GM18508 (cell line): ENCODE measurements at regions not wholly inside any gene's neighbourhood (a gene's known extent, or its start where the extent isn't known, plus 50 kb on each side); places are given as distances from the start of the nearest gene placed in this dataset.

Source experiments
- ATAC-seq: cut with Tn5 transposase; IDR thresholded peaks from one replicate; pipeline ENCODE4 v1.9.1; 2021; ENCODE audit warnings: moderate number of reproducible peaks; ENCODE audit not compliant: insufficient read depth, unreplicated experiment

DNA sequence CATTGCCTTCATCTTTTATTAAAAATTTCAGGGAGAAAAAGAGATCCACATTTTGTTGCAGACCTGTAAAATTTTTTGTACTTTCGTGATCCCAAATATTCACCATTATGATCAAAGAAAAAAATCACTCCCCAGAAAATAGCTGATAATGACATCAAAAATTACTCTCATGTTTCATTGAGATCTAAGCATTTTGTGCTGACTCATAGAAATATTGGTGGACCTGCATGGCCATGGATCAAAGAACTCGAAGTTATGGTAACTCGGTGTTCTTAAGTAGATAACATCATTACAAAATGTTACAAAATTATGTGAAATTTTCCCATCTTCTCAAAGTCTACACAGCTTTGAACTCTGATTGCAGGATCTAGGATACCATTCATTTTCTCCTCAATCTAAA, 135.8 kb downstream of the PTGER3 start:
- ATAC-seq = no peak

DNA sequence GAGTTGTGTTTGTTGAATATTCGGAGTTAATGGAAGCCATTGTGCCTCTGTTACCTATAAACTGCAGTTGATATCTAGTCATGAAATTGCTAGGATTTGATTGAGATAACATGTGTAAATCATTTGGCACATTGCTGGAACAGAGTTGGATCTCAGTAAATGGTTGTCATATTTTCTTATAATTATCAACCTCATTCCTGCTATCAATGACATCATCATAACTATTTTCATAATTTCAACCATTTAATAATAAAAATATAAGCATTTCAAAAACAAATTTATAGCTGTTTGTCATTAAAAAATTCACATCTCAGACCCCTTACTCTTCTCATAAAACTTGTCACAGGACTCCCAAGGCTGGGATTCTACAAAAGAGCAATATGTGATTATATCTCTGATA, 133.4 kb downstream of the PTGER3 start:
- no peak for ATAC-seq

- ATAC-seq = no peak
Observed at GRCh38 chr1:70915258-70916033, 132.2 kb downstream of the PTGER3 start.

DNA sequence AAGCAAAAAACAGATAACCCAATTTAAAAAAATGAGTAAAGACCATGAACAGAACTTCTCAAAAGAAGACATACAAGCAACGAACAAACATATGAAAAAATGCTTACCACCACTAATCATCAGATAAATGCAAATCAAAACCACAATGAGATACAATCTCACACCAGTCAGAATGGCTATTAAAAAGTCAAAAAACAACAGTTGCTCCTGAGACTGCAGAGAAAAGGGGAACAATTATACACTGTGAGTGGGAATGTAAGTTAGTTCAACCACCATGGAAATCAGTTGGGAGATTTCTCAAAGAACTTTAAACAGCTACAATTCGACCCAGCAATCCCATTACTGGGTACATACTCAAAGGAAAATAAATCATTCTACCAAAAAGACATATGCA, 131.6 kb downstream of the PTGER3 start:
- ATAC-seq = no peak

DNA sequence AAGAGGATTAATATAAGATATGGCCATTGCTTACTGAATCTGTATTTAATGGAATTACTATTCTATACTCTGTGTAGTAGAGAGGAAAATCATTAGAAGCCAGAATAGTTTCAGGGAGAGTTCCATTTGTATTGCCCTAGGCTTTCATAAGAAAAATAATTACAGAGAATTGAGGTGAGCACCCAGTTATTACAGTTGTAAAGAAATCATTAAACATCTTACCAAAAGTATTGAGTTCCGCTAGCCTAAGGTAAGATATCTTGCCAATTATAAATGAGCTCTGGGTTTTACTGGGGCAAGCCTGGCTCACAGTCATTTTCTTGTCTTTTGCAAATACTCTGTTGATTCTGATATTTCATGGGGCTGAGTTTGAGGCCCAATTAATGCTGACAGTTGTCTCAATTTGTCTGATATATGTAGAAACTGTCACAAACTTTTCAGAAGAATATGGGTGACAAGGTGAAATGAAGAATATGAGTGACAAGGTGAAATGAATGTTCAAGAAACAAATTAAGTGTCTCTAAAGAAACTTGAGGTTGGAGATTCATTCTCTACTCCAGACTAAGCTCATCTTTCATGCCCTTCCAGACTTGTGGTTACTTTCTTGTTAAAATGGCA, 127.8 kb downstream of the PTGER3 start:
- ATAC-seq = no peak
